GM19043 (cell line): ENCODE measurements at regions not wholly inside any gene's neighbourhood (a gene's known extent, or its start where the extent isn't known, plus 50 kb on each side); places are given as distances from the start of the nearest gene placed in this dataset.

ENCODE experiments used
- ATAC-seq: cut with Tn5 transposase; IDR thresholded peaks from one replicate; pipeline ENCODE4 v1.9.1; 2021; ENCODE audit warnings: low read depth; ENCODE audit not compliant: unreplicated experiment

- no peak for ATAC-seq
Observed at GRCh38 chr1:219020846-219021245, 152.8 kb upstream of the LYPLAL1 start.

- ATAC-seq, result no peak
Observed at GRCh38 chr1:219027146-219027673, 146.5 kb upstream of the LYPLAL1 start.

GRCh38 chr1:219031809-219032208, 141.9 kb upstream of the LYPLAL1 start:
- no peak for ATAC-seq

- ATAC-seq, result no peak
Observed at GRCh38 chr1:219038398-219038797, 135.3 kb upstream of the LYPLAL1 start.

GRCh38 chr1:219039017-219039681, 134.5 kb upstream of the LYPLAL1 start:
- ATAC-seq, result no peak

GRCh38 chr1:219039682-219040154, 134.0 kb upstream of the LYPLAL1 start:
- ATAC-seq, result no peak

GRCh38 chr1:219040291-219040690, 133.4 kb upstream of the LYPLAL1 start:
- no peak for ATAC-seq

GRCh38 chr1:219041141-219041540, 132.5 kb upstream of the LYPLAL1 start:
- no peak for ATAC-seq

- no peak for ATAC-seq
Observed at GRCh38 chr1:219041818-219042217, 131.9 kb upstream of the LYPLAL1 start.

GRCh38 chr1:219042769-219043168, 130.9 kb upstream of the LYPLAL1 start:
- ATAC-seq, result no peak

GRCh38 chr1:219045246-219045645, 128.4 kb upstream of the LYPLAL1 start:
- ATAC-seq, result no peak

GRCh38 chr1:219049501-219049900, 124.2 kb upstream of the LYPLAL1 start:
- no peak for ATAC-seq

GRCh38 chr1:219050086-219050821, 123.4 kb upstream of the LYPLAL1 start:
- ATAC-seq, result no peak

GRCh38 chr1:219050822-219051125, 122.9 kb upstream of the LYPLAL1 start:
- no peak for ATAC-seq

GRCh38 chr1:219051547-219051946, 122.1 kb upstream of the LYPLAL1 start:
- ATAC-seq, result no peak

GRCh38 chr1:219058891-219059820, 114.5 kb upstream of the LYPLAL1 start:
- no peak for ATAC-seq

- no peak for ATAC-seq
Observed at GRCh38 chr1:219060798-219061197, 112.9 kb upstream of the LYPLAL1 start.

GRCh38 chr1:219062161-219062560, 111.5 kb upstream of the LYPLAL1 start:
- no peak for ATAC-seq

GRCh38 chr1:219066098-219066497, 107.6 kb upstream of the LYPLAL1 start:
- ATAC-seq, result no peak

GRCh38 chr1:219066631-219067349, 106.9 kb upstream of the LYPLAL1 start:
- ATAC-seq, result no peak
